GM12801 (cell line): ENCODE measurements at regions not wholly inside any gene's neighbourhood (a gene's known extent, or its start where the extent isn't known, plus 50 kb on each side); places are given as distances from the start of the nearest gene placed in this dataset.

Experiments used
- TF ChIP-seq, protein P1 (sequence below): IDR thresholded peaks from one replicate; pipeline ENCODE4 v1.5.1; 2011; ENCODE audit warnings: control low read depth; ENCODE audit not compliant: insufficient read length; ENCODE audit errors: extremely low read depth

DNA sequence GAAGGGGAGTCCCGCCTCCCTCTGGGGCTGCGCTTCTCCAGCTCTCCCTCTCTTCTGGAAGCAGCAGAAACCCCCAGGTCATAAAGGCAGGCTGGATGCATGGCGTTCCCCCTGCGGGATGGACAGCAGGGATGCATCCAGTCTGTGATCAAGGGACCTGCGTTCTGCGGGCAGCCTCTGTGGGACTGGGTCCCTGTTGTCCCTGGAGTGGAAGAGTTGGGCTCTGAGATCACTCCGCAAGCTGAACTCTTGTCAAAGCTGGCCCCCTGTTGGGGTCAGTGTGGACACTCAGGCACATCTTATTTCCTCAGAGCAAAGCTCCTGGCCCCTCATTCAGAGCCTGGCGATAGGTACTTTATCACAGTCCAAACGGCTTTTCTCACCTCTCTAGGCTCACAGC, 341.2 kb downstream of the PTPRU start:
- TF ChIP-seq, protein P1, sequence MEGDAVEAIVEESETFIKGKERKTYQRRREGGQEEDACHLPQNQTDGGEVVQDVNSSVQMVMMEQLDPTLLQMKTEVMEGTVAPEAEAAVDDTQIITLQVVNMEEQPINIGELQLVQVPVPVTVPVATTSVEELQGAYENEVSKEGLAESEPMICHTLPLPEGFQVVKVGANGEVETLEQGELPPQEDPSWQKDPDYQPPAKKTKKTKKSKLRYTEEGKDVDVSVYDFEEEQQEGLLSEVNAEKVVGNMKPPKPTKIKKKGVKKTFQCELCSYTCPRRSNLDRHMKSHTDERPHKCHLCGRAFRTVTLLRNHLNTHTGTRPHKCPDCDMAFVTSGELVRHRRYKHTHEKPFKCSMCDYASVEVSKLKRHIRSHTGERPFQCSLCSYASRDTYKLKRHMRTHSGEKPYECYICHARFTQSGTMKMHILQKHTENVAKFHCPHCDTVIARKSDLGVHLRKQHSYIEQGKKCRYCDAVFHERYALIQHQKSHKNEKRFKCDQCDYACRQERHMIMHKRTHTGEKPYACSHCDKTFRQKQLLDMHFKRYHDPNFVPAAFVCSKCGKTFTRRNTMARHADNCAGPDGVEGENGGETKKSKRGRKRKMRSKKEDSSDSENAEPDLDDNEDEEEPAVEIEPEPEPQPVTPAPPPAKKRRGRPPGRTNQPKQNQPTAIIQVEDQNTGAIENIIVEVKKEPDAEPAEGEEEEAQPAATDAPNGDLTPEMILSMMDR, result no peak

GRCh38 chr1:29576510-29576909, 340.2 kb downstream of the PTPRU start:
- TF ChIP-seq, protein P1, result no peak

- TF ChIP-seq, protein P1, result no peak
Observed at GRCh38 chr1:29575826-29576225, 339.5 kb downstream of the PTPRU start.

- TF ChIP-seq, protein P1, result no peak
Observed at GRCh38 chr1:29575277-29575676, 339.0 kb downstream of the PTPRU start.

GRCh38 chr1:29574871-29575270, 338.5 kb downstream of the PTPRU start:
- TF ChIP-seq, protein P1, result no peak

- TF ChIP-seq, protein P1, result no peak
Observed at GRCh38 chr1:29569971-29570634, 333.8 kb downstream of the PTPRU start.

DNA sequence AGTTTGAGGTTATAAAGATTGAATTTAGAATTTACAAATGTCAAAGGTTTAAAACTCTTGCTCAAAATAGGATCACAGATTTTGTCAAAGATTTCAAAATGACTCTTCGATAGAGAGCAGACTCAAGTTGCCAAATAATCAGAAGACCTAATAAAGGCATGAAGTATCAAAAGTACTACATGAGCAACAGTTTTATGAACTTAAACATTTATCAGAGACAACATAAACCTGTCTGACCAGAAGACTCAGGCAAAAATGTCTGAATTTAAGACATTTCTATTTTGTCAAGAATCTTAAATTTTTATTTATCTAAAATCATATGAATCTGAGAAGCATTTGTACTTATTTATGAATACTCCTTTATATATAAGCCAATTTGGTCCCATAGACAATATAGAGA, 330.9 kb downstream of the PTPRU start:
- TF ChIP-seq, protein P1, result no peak
